GM12873 (cell line): ENCODE measurements at regions not wholly inside any gene's neighbourhood (a gene's known extent, or its start where the extent isn't known, plus 50 kb on each side); places are given as distances from the start of the nearest gene placed in this dataset.

ENCODE experiments used
- TF ChIP-seq, protein P1 (sequence below): IDR thresholded peaks from 2 replicates; pipeline ENCODE4 v1.5.1; 2012; ENCODE audit warnings: low read depth, mild to moderate bottlenecking, moderate library complexity, low read length, control low read depth; ENCODE audit not compliant: insufficient read depth; ENCODE audit errors: missing control alignments

DNA sequence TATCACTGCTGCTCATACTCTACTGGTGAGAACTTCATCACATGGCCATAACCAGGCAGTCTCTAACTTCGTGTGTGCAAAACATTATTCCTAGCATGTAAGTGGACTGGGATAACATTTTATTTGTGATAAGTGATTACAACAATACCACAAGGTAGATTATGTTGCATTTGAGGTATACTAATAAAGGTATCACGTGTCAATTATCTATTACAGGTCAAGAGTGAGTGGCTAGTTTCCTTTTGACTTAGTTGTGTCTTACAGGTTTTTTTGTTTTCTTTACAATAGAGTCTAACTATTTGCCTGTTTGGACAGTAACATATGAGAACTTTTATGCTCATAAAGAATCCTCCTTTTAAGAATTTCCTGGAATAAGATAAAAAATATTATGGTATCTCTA lies 67.2 kb upstream of the DSC1 start:
- TF ChIP-seq, protein P1, sequence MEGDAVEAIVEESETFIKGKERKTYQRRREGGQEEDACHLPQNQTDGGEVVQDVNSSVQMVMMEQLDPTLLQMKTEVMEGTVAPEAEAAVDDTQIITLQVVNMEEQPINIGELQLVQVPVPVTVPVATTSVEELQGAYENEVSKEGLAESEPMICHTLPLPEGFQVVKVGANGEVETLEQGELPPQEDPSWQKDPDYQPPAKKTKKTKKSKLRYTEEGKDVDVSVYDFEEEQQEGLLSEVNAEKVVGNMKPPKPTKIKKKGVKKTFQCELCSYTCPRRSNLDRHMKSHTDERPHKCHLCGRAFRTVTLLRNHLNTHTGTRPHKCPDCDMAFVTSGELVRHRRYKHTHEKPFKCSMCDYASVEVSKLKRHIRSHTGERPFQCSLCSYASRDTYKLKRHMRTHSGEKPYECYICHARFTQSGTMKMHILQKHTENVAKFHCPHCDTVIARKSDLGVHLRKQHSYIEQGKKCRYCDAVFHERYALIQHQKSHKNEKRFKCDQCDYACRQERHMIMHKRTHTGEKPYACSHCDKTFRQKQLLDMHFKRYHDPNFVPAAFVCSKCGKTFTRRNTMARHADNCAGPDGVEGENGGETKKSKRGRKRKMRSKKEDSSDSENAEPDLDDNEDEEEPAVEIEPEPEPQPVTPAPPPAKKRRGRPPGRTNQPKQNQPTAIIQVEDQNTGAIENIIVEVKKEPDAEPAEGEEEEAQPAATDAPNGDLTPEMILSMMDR = no peak

DNA sequence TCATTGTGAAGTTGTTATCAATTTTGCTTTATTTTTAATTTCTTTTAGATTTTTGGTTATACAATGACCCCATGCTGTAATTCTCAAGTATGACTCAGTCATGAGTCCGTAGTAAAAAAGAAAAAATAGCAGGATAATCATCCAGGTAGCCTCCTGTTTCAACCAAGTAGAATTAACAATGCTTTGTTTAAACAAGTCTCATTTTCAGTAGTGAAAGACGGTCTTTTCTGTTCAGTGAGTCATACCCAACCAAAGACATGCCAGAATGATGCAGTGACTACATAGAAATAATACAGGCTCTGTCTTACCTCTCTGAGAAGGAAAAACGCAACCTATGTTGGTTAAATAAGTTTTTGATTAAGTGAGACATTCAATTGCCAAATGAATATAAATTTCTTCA lies 67.8 kb upstream of the DSC1 start:
- TF ChIP-seq, protein P1 = no peak

DNA sequence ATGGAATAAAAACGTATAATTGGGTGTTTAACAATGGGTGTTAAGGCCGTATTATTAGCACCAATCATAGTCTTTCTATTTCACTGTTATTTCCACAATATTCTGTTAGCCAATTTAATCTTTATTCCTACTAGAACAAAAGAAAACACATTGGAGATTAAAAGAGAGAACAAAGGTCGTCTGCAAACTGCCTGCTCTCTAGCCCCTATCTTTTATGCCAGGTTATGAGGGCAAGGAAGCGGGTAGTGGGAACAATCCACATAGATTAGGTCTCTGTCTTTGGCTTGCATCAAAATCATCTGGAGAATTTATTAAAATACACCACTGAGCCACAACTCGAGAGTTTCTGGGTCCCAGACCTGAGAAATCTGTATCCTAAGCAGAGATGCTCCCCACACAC lies 69.4 kb upstream of the DSC1 start:
- TF ChIP-seq, protein P1 = no peak

DNA sequence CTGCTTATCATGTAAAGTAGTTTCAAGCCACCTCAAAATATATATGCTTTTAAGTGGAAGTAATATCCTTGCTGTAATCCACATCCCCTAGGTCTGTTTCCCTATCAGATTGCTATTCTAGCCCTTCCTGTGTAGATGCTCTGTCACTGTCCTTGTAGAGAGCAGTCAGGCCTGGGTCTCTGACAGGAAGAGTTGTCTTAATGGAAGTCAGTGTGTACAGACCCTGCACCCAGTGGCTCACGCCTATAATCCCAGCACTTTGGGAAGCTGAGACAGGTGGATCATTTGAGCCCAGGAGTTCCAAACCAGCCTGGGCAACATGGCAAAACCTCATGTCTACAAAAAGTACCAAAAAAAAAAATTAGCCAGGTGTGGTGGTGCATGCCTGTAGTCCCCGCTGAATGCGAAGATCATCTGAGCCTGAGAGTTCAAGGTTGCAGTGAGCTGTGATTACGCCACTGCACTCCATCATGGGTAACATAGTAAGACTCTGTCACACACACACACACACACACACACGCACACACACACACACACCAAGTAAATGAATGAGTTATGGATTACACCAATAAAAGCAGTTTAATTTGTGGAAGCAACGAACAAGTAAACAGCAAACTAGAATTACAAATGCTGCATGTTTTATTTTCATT lies 70.2 kb upstream of the DSC1 start:
- TF ChIP-seq, protein P1 = no peak

DNA sequence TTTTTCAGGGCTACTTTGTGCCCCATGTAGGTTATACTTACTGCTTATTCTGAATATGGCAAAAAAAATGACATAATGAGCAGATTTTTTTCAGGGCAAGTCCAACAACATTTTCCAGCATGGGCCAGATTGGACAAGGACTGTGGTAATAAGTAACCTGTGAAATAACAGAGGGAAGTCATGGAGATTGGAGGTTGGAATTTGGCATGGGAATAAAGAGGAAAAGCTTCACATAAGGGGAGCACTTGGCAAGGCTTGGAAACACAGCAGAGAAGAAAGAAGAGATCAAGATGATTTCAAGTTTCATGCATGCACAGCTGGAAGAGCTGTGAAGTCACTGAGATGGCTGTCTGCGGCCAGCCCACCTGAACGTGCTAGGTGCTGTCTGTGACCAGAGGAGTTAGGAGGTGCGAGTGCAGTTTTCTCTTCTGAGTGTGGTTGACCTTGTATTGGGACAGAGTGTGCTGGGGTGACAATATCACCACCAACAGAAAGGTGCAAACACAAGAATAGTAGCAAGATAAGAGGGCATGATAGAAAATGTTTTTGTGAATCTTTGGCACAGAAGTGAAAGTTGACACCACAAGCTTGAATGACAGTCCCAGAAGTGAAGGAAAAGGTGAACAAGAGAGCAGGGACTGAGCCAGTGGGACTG lies 71.1 kb upstream of the DSC1 start:
- TF ChIP-seq, protein P1 = no peak

DNA sequence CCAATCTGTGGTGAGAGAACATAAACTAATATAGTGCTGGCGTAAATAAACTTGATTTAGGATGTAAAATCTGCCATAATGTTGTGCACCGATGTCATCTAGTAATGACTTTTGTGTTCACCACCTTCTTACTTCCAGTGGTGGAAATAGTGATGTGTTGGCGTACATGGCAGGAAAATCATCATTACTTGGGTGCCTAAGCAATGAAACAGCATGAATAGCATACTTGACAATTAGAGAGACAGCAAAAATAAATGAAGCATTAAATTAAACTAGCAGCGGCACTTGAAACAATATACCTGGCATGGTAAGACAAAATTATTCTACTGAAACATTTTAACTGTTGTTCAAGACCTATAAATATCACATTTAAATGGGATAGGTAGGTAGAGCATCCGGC lies 73.2 kb upstream of the DSC1 start:
- TF ChIP-seq, protein P1 = no peak

DNA sequence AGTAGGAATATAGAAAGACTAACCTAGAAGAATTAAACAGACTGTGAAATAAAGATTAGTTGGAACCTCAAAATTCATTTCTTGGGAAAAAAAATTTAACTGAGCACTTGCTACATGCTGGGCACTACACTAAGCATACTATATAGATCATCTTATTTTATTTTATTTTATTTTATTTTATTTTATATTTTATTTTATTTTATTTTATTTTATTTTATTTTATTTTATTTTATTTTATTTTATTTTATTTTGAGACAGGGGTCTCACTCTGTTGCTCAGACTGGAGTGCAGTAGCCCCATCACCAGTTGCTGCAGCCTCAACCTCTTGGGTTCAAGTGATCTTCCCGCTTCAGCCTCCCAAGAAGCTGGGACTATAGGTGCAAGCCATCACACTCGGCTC lies 74.5 kb upstream of the DSC1 start:
- TF ChIP-seq, protein P1 = no peak
